ENCODE measurements at regions not wholly inside any gene's neighbourhood (a gene's known extent, or its start where the extent isn't known, plus 50 kb on each side); places are given as distances from the start of the nearest gene placed in this dataset.

GRCh38 chr2:238568455-238569440 lies 142.0 kb downstream of the ASB1 start:
- Histone ChIP-seq H3K27me3 (replicated peaks in 1 of 4; ENCODE audit: control extremely low read depth in 1 of 4, control insufficient read depth in 3 of 4, insufficient read depth in 4 of 4, low read length in 3 of 4) (no peaks in the 10 kb centered on the region), H3K4me3 (ENCODE audit: control extremely low read depth in 1 of 5, extremely low read depth in 1 of 5, insufficient read depth in 1 of 5, low read depth in 2 of 5, low read length in 4 of 5) (no peak overlapping the region), H3K4me2 (replicated peaks; ENCODE audit: low read depth, low read length, poor library complexity, severe bottlenecking) (no peak overlapping the region), H3K27ac (ENCODE audit: low read length in 2 of 2) (no peak overlapping the region), H4K20me1 (ENCODE audit: control insufficient read depth, insufficient read depth, low read length, poor library complexity, severe bottlenecking) (no peaks in the 10 kb centered on the region), H3K4me1 (ENCODE audit: control insufficient read depth in 2 of 2, insufficient read depth in 2 of 2, low read length in 2 of 2) (no peaks in the 10 kb centered on the region), H3K36me3 (replicated peaks in 1 of 2; ENCODE audit: control extremely low read depth in 1 of 2, control insufficient read depth in 1 of 2, extremely low read depth in 1 of 2, insufficient read depth in 2 of 2, low read length in 1 of 2) (no peaks in the 10 kb centered on the region), H3K9ac (ENCODE audit: low read length) (no peak overlapping the region), H3K9me3 (ENCODE audit: control extremely low read depth in 1 of 3, control insufficient read depth in 2 of 3, insufficient read depth in 1 of 3, low read length in 2 of 3) (peaks cover 0 to 5% (median 0%) of the 10 kb centered on the region in 3 donors), H3K79me2 (ENCODE audit: control insufficient read depth, insufficient read depth, low read length) (no peaks in the 10 kb centered on the region), H2AFZ (ENCODE audit: insufficient read depth, low read depth, low read length, poor library complexity, severe bottlenecking) (no peak overlapping the region)
- H3K4me3 Mint-ChIP-seq: no peak overlapping the region
- no peaks in the 10 kb centered on the region for H3K9me3 Mint-ChIP-seq (ENCODE audit: insufficient read depth)
- no peak for ATAC-seq (ENCODE audit: low read depth)
- ChIA-PET CTCF (no interaction called here), POLR2A (no interaction called here)
- no peaks in the 10 kb centered on the region for H3K27me3 Mint-ChIP-seq
- no peaks in the 10 kb centered on the region for H3K4me1 Mint-ChIP-seq
- intact Hi-C loops (cut with micrococcal nuclease): no loop called here
- H3K27ac Mint-ChIP-seq: no peak overlapping the region
- WGBS (ENCODE audit: insufficient coverage): 88% methylated on average over 17 of the region's 27 CpGs
- TF ChIP-seq EZH2 (IDR thresholded peaks at IDR 0.05; ENCODE audit: borderline replicate concordance, insufficient read depth, low read depth, low read length, poor library complexity, severe bottlenecking): no peak
- TF ChIP-seq CTCF (IDR thresholded peaks at IDR 0.05): no peak
- no peak for DNase-seq

- 85% methylated on average over 25 of the region's 25 CpGs for WGBS (ENCODE audit: insufficient coverage)
- ATAC-seq (ENCODE audit: low read depth): no peak
- no peaks in the 10 kb centered on the region for H3K9me3 Mint-ChIP-seq (ENCODE audit: insufficient read depth)
Measured at GRCh38 chr2:238569507-238570195, 142.9 kb downstream of the ASB1 start.

More at GRCh38 chr2:238569507-238570195, 142.9 kb downstream of the ASB1 start:
- POLR2A ChIA-PET: no interaction called here
- Histone ChIP-seq H3K4me2 (replicated peaks; ENCODE audit: low read depth, low read length, poor library complexity, severe bottlenecking) (no peak overlapping the region), H3K27ac (ENCODE audit: low read length in 2 of 2) (no peak overlapping the region), H3K4me1 (ENCODE audit: control insufficient read depth in 2 of 2, insufficient read depth in 2 of 2, low read length in 2 of 2) (no peaks in the 10 kb centered on the region), H3K9ac (ENCODE audit: low read length) (no peak overlapping the region), H2AFZ (ENCODE audit: insufficient read depth, low read depth, low read length, poor library complexity, severe bottlenecking) (no peak overlapping the region), H3K27me3 (replicated peaks in 1 of 4; ENCODE audit: control extremely low read depth in 1 of 4, control insufficient read depth in 3 of 4, insufficient read depth in 4 of 4, low read length in 3 of 4) (no peaks in the 10 kb centered on the region), H3K36me3 (replicated peaks in 1 of 2; ENCODE audit: control extremely low read depth in 1 of 2, control insufficient read depth in 1 of 2, extremely low read depth in 1 of 2, insufficient read depth in 2 of 2, low read length in 1 of 2) (no peaks in the 10 kb centered on the region), H4K20me1 (ENCODE audit: control insufficient read depth, insufficient read depth, low read length, poor library complexity, severe bottlenecking) (no peaks in the 10 kb centered on the region), H3K4me3 (ENCODE audit: control extremely low read depth in 1 of 5, extremely low read depth in 1 of 5, insufficient read depth in 1 of 5, low read depth in 2 of 5, low read length in 4 of 5) (no peak overlapping the region), H3K79me2 (ENCODE audit: control insufficient read depth, insufficient read depth, low read length) (no peaks in the 10 kb centered on the region), H3K9me3 (ENCODE audit: control extremely low read depth in 1 of 3, control insufficient read depth in 2 of 3, insufficient read depth in 1 of 3, low read length in 2 of 3) (peaks cover 0 to 5% (median 0%) of the 10 kb centered on the region in 3 donors)
- Mint-ChIP-seq H3K4me1 (no peaks in the 10 kb centered on the region), H3K4me3 (no peak overlapping the region), H3K27me3 (no peaks in the 10 kb centered on the region), H3K27ac (no peak overlapping the region)
- CTCF ChIA-PET: no interaction called here
- intact Hi-C loops (cut with micrococcal nuclease): no loop called here
- no peak for DNase-seq
- TF ChIP-seq EZH2 (IDR thresholded peaks at IDR 0.05; ENCODE audit: borderline replicate concordance, insufficient read depth, low read depth, low read length, poor library complexity, severe bottlenecking): no peak
- TF ChIP-seq CTCF (IDR thresholded peaks at IDR 0.05): no peak

All from B cell (primary cell).